HFF-Myc (cell line): ENCODE measurements at regions not wholly inside any gene's neighbourhood (a gene's known extent, or its start where the extent isn't known, plus 50 kb on each side); places are given as distances from the start of the nearest gene placed in this dataset.
"Not testable (repeated sequence)": the region's sequence is repeated elsewhere in the genome, so short reads cannot be mapped to it uniquely, and the experiment has no call there.

Experiments
- DNase-seq: peaks from one replicate; pipeline ENCODE4 v3.0.0-alpha.2; 2011; ENCODE audit warnings: low read depth; ENCODE audit errors: extremely low read depth
- H3K4me3 ChIP-seq: replicated peaks from 2 replicates; pipeline ENCODE4 v1.5.1; 2011; ENCODE audit warnings: low read depth, mild to moderate bottlenecking, control low read depth, low read length
- CTCF ChIP-seq: IDR thresholded peaks from 2 replicates; pipeline ENCODE4 v1.5.1; 2012; ENCODE audit warnings: mild to moderate bottlenecking, low read depth, low read length, control low read depth; ENCODE audit errors: missing control alignments

- no peak overlapping the region for H3K4me3 ChIP-seq
- DNase-seq, result no peak
- TF ChIP-seq CTCF, result no peak
Observed at GRCh38 chr17:77332034-77332971, 191.5 kb downstream of the SEC14L1 start.

DNA sequence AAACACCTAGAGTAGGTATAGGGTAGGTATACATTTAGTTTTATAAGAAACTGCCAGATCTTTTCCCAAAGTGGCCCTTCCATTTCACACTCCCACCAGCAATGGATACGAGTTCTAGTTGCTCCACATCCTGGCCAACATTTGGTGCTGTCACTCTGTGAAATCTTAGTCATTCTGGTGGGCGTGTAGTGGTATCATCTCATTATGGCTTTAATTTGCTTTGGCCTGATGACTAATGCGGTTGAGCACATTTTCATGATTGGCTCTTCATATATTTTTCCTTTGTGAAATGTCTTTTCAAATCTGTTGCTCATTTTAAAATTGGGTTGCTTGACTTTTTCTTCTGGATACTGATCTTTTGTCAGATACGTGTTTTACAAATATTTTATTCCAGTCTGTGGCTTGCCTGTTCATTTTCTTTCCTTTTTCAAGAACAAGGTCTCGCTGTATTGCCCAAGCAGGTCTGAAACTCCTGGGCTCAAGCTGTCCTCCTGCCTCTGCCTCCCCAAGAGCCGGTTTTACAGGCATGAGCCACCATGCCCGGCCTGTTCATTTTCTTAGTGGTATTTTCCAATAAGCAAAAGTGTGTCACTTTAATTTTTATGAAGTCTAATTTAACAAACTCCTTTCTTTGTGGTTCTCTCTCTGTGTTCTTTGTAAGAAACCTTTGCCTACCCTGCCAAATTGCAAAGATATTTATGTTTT is 192.4 kb downstream of the SEC14L1 start:
- peak; percentile 96 for DNase-seq
- no peak overlapping the region; the same call in 1 of the 2 replicates for H3K4me3 ChIP-seq
- no peak for TF ChIP-seq CTCF

DNA sequence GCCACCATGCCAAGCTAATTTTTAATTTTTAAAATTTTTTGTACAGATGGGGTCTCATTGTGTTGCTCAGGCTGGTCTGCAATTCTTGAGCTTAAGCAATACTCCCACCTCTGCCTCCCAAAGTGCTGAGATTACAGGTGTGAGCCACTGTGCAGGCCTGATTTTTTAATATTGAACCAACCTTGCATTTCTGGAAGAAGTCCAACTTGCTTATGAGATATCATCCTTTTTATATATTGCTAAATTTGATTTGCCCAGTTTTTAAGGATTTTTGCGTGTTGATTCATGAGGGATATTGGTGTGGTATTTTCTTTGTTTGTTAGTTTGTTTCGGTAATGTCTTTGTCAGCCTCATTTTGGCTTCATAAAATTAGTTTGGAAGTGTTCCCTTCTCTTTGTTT is 196.4 kb downstream of the SEC14L1 start:
- TF ChIP-seq CTCF, result no peak
- no peak for DNase-seq
- H3K4me3 ChIP-seq, result no peak overlapping the region

DNA sequence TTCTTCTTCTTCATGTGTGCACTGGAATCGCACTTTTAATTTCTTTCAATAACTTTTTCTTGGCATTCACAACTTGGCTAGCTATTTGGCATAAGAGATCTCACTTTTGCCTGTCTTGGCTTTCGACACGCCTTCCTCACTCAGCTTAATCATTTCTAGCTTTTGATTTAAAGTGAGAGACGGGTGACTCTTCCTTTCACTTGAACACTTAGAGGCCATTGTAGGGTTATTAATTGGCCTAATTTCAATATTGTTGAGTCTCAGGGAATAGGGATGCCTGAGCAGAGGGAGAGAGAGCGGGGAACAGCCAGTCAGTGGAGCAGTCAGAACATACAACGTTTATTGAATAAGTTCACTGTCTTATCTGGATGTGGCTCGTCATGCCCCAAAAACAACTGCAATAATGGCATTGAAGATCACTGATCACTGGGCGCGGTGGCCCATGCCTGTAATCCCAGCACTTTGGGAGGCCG is 200.3 kb downstream of the SEC14L1 start:
- DNase-seq, result no peak
- no peak overlapping the region for H3K4me3 ChIP-seq
- no peak for TF ChIP-seq CTCF

DNA sequence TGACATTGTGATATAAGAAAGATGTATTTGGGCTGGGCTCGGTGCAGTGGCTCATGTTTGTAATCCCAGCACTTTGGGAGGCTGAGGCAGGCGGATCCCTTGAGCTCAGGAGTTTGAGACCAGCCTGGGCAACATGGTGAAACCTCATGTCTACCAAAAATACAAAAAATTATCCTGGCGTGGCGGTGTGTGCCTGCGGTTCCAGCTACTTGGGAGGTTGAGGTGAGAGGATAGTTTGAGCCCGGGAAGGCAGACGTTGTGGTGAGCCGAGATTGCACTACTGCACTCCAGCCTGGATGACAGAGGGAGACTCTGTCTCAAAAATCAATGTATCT is 201.9 kb downstream of the SEC14L1 start:
- H3K4me3 ChIP-seq, result not testable (repeated sequence)

GRCh38 chr17:77343031-77343800 is 202.4 kb downstream of the SEC14L1 start:
- no peak for TF ChIP-seq CTCF
- H3K4me3 ChIP-seq, result no peak overlapping the region
- no peak for DNase-seq

More for the DNA sequence above, 201.9 kb downstream of the SEC14L1 start:
- DNase-seq, result not testable (repeated sequence)
